ENCODE measurements at regions not wholly inside any gene's neighbourhood (a gene's known extent, or its start where the extent isn't known, plus 50 kb on each side); places are given as distances from the start of the nearest gene placed in this dataset.

DNA sequence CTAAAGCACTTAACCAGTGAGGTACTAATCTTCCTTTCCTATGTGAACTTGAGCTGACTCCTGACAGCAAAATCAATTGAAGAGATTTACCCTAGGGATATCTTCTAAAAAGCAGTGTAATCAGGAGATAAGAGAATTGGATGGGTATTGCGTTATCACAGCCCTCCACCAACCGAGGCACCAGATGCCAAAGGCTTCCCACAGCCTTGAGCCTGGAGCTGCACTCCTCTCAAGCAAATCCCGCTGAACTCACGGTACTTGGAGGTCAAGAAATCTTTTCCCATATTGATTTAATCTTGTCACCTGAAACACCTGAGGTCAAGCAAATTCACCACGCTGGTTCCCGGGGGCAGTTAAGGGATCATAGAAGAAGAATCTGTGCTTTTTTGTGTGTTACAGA lies 346.8 kb downstream of the TBL1XR1 start:
- TF ChIP-seq, protein P1, sequence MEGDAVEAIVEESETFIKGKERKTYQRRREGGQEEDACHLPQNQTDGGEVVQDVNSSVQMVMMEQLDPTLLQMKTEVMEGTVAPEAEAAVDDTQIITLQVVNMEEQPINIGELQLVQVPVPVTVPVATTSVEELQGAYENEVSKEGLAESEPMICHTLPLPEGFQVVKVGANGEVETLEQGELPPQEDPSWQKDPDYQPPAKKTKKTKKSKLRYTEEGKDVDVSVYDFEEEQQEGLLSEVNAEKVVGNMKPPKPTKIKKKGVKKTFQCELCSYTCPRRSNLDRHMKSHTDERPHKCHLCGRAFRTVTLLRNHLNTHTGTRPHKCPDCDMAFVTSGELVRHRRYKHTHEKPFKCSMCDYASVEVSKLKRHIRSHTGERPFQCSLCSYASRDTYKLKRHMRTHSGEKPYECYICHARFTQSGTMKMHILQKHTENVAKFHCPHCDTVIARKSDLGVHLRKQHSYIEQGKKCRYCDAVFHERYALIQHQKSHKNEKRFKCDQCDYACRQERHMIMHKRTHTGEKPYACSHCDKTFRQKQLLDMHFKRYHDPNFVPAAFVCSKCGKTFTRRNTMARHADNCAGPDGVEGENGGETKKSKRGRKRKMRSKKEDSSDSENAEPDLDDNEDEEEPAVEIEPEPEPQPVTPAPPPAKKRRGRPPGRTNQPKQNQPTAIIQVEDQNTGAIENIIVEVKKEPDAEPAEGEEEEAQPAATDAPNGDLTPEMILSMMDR (IDR thresholded peaks at IDR 0.05; ENCODE audit: poor library complexity), result no peak
- TF ChIP-seq EZH2 (IDR thresholded peaks at IDR 0.05; ENCODE audit: borderline replicate concordance), result no peak

All from hepatocyte (in vitro differentiated cells).